Keratinocyte (primary cell): ENCODE measurements at regions not wholly inside any gene's neighbourhood (a gene's known extent, or its start where the extent isn't known, plus 50 kb on each side); places are given as distances from the start of the nearest gene placed in this dataset.

Experiments
- EZH2 ChIP-seq: IDR thresholded peaks from one replicate; pipeline ENCODE4 v1.6.1; 2012; ENCODE audit warnings: inconsistent platforms, mild to moderate bottlenecking, low read length, moderate library complexity
- TF ChIP-seq, protein P1 (sequence below), 3 experiments: IDR thresholded peaks in 1 of 3; conservative IDR thresholded peaks in 1 of 3; optimal IDR thresholded peaks in 1 of 3; 2 replicates in 2 of 3; 3 replicates in 1 of 3; pipeline versions ENCODE3 to v1.5.1; 2011; ENCODE audit warnings: low read length in 3 of 3, mild to moderate bottlenecking in 3 of 3, moderate library complexity in 2 of 3, control low read depth in 1 of 3, inconsistent platforms in 1 of 3; ENCODE audit not compliant: insufficient read depth in 2 of 3; ENCODE audit errors: extremely low read depth in 1 of 3

DNA sequence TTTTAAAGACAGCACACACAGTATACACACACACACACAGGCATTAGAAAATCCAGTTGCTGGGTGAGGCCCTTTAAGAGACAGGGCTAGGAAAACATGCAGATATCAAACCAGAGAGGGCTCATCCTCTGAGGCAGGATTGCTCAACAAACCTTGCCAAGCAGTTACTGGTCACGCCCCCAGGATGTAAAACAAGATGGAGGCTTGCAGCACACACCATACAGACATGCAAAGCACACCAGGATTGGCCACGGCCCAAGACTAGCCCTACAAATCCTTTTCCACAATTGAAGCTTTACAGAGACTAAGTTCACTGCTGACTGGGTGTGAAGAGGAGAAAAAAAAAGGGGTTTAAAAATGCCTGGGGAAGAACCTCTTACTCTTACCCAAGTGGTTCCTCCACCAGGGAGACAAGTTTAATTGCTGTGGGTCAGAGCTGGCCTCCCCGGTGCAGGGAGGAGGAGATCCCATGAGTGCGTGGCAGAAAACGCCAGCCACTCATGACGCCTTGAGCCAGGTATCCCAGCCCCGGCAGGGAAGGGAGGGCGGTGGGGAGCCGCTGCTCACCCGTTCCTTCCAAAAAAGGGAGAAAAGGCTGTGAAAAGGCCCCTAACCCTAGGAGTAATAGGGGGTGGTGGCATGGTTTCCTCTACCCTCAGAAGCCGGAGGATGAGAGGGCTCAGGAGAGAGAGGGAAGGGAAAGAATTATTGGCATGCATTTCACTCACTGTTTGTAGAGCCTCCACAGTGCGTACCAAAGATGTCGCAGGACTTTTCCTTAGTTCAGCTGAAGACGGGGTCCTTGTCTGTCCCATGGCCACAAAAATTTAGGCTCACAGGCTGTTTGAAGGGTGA lies 594.6 kb upstream of the ZP4 start:
- TF ChIP-seq, protein P1, sequence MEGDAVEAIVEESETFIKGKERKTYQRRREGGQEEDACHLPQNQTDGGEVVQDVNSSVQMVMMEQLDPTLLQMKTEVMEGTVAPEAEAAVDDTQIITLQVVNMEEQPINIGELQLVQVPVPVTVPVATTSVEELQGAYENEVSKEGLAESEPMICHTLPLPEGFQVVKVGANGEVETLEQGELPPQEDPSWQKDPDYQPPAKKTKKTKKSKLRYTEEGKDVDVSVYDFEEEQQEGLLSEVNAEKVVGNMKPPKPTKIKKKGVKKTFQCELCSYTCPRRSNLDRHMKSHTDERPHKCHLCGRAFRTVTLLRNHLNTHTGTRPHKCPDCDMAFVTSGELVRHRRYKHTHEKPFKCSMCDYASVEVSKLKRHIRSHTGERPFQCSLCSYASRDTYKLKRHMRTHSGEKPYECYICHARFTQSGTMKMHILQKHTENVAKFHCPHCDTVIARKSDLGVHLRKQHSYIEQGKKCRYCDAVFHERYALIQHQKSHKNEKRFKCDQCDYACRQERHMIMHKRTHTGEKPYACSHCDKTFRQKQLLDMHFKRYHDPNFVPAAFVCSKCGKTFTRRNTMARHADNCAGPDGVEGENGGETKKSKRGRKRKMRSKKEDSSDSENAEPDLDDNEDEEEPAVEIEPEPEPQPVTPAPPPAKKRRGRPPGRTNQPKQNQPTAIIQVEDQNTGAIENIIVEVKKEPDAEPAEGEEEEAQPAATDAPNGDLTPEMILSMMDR (optimal IDR thresholded peaks at IDR 0.05 in 1 of 3, IDR thresholded peaks at IDR 0.05 in 1 of 3, conservative IDR thresholded peaks at IDR 0.05 in 1 of 3; ENCODE audit: extremely low read depth in 1 of 3, insufficient read depth in 2 of 3, low read length in 3 of 3) = no peak
- no peak for TF ChIP-seq EZH2
